SU-DHL-6 (cell line): ENCODE measurements at regions not wholly inside any gene's neighbourhood (a gene's known extent, or its start where the extent isn't known, plus 50 kb on each side); places are given as distances from the start of the nearest gene placed in this dataset.

ENCODE experiments used
- H2AFZ ChIP-seq: fragments of 200-600 bp; sonication (generic); 2 replicates; pipeline ENCODE4 v1.6.1; 2014; ENCODE audit warnings: low read depth, mild to moderate bottlenecking, moderate library complexity, mixed read lengths, antibody characterized with exemption, low read length; ENCODE audit not compliant: severe bottlenecking
- H3F3A ChIP-seq: fragments of 200-600 bp; shearing (Covaris generic); 2 replicates; pipeline ENCODE4 v1.6.0; 2016; ENCODE audit warnings: antibody characterized with exemption, mild to moderate bottlenecking; ENCODE audit not compliant: insufficient read depth
- H3K27ac ChIP-seq: fragments of 200-600 bp; sonication (generic); 2 replicates; pipeline ENCODE4 v1.5.1; 2016; ENCODE audit warnings: low read depth, mild to moderate bottlenecking, low read length, moderate library complexity, mixed read lengths
- H3K27me3 ChIP-seq: fragments of 200-600 bp; sonication (generic), shearing (Covaris generic); 2 replicates; pipeline ENCODE4 v1.6.0; 2014; ENCODE audit warnings: mild to moderate bottlenecking, low read length
- H3K36me3 ChIP-seq: fragments of 200-600 bp; sonication (generic); 2 replicates; pipeline ENCODE4 v1.6.1; 2014; ENCODE audit warnings: mild to moderate bottlenecking, low read length, mixed read lengths
- H3K4me2 ChIP-seq: fragments of 300-600, 200-600 bp; shearing (Covaris generic), sonication (generic); 2 replicates; pipeline ENCODE4 v1.6.0; 2014; ENCODE audit warnings: low read length, low read depth, mild to moderate bottlenecking; ENCODE audit not compliant: poor library complexity, severe bottlenecking
- H3K4me3 ChIP-seq: fragments of 200-600 bp; sonication (generic); 2 replicates; pipeline ENCODE4 v1.5.1; 2014; ENCODE audit warnings: antibody characterized with exemption, low read length, mild to moderate bottlenecking, mixed read lengths; ENCODE audit not compliant: insufficient read depth, poor library complexity, severe bottlenecking
- H3K79me2 ChIP-seq: fragments of 200-600 bp; sonication (generic); 2 replicates; pipeline ENCODE4 v1.6.1; 2014; ENCODE audit warnings: mild to moderate bottlenecking, low read length, moderate library complexity; ENCODE audit not compliant: insufficient read depth
- H3K9ac ChIP-seq: fragments of 200-600 bp; sonication (generic); 2 replicates; pipeline ENCODE4 v1.7.0; 2014; ENCODE audit warnings: mild to moderate bottlenecking, low read length
- H3K9me2 ChIP-seq: fragments of 200-600 bp; sonication (generic); replicated peaks from 2 replicates; pipeline ENCODE4 v1.6.1; 2014; ENCODE audit warnings: low read length; ENCODE audit not compliant: insufficient read depth
- H3K9me3 ChIP-seq: fragments of 200-600 bp; sonication (generic); 2 replicates; pipeline ENCODE4 v1.6.1; 2014; ENCODE audit warnings: low read length, mixed read lengths; ENCODE audit not compliant: insufficient read depth
- H4K20me1 ChIP-seq: fragments of 200-600 bp; sonication (generic); 2 replicates; pipeline ENCODE4 v1.6.1; 2014; ENCODE audit warnings: low read depth, mild to moderate bottlenecking, antibody characterized with exemption, low read length, moderate library complexity, mixed read lengths
- CTCF ChIP-seq: fragments of 200-600 bp; sonication (generic); IDR thresholded peaks from one replicate; pipeline ENCODE4 v1.5.1; 2017; ENCODE audit warnings: antibody characterized with exemption, mild to moderate bottlenecking, low read length, moderate library complexity; ENCODE audit not compliant: insufficient read depth, poor library complexity, severe bottlenecking
- EZH2phosphoT487 ChIP-seq: fragments of 200-600 bp; sonication (generic), shearing (Covaris generic); conservative IDR thresholded peaks from 2 replicates; pipeline ENCODE4 v1.6.1; 2018; ENCODE audit warnings: mild to moderate bottlenecking, antibody characterized with exemption, low read length, moderate library complexity, mixed read lengths

GRCh38 chr9:71446473-71447411 is 321.6 kb downstream of the CEMIP2 start:
- H3K9me2 ChIP-seq = no peaks in the 10 kb centered on the region
- no peaks in the 10 kb centered on the region for H3K9me3 ChIP-seq
- H3K36me3 ChIP-seq = no peaks in the 10 kb centered on the region
- H3K27ac ChIP-seq = no peak overlapping the region
- no peak overlapping the region for H3K4me2 ChIP-seq
- no peak for TF ChIP-seq EZH2phosphoT487
- no peaks in the 10 kb centered on the region for H3K79me2 ChIP-seq
- H3K4me3 ChIP-seq = no peak overlapping the region
- H3K27me3 ChIP-seq = no peaks in the 10 kb centered on the region
- H3K9ac ChIP-seq = no peak overlapping the region
- no peaks in the 10 kb centered on the region for H4K20me1 ChIP-seq
- no peaks in the 10 kb centered on the region for H3F3A ChIP-seq
- no peak overlapping the region for H2AFZ ChIP-seq

GRCh38 chr9:71446106-71446472 is 322.2 kb downstream of the CEMIP2 start:
- TF ChIP-seq CTCF (no peak), EZH2phosphoT487 (no peak)
- no peak overlapping the region for H2AFZ ChIP-seq
- H3K9ac ChIP-seq = no peak overlapping the region
- no peak overlapping the region for H3K4me2 ChIP-seq
- H3F3A ChIP-seq = no peaks in the 10 kb centered on the region
- H3K9me3 ChIP-seq = no peaks in the 10 kb centered on the region
- H3K27me3 ChIP-seq = no peaks in the 10 kb centered on the region
- no peak overlapping the region for H3K27ac ChIP-seq
- no peaks in the 10 kb centered on the region for H4K20me1 ChIP-seq
- no peak overlapping the region for H3K4me3 ChIP-seq
- H3K9me2 ChIP-seq = no peaks in the 10 kb centered on the region
- H3K79me2 ChIP-seq = no peaks in the 10 kb centered on the region
- no peaks in the 10 kb centered on the region for H3K36me3 ChIP-seq

- no peak overlapping the region for H3K4me2 ChIP-seq
- H3K36me3 ChIP-seq = no peaks in the 10 kb centered on the region
- H3K9me2 ChIP-seq = no peaks in the 10 kb centered on the region
- H3K27ac ChIP-seq = no peak overlapping the region
- TF ChIP-seq CTCF = no peak
- no peak for TF ChIP-seq EZH2phosphoT487
- no peak overlapping the region for H2AFZ ChIP-seq
- H3K27me3 ChIP-seq = no peaks in the 10 kb centered on the region
- no peaks in the 10 kb centered on the region for H4K20me1 ChIP-seq
- no peaks in the 10 kb centered on the region for H3F3A ChIP-seq
- H3K9ac ChIP-seq = no peak overlapping the region
- no peak overlapping the region for H3K4me3 ChIP-seq
- H3K9me3 ChIP-seq = no peaks in the 10 kb centered on the region
- no peaks in the 10 kb centered on the region for H3K79me2 ChIP-seq
These were observed 321.5 kb upstream of the TRPM3 start for GRCh38 chr9:71442937-71443336.

- H3F3A ChIP-seq = no peaks in the 10 kb centered on the region
- H3K4me2 ChIP-seq = no peak overlapping the region
- no peaks in the 10 kb centered on the region for H4K20me1 ChIP-seq
- H3K4me3 ChIP-seq = no peak overlapping the region
- H3K79me2 ChIP-seq = no peaks in the 10 kb centered on the region
- no peak overlapping the region for H3K27ac ChIP-seq
- H3K9me3 ChIP-seq = no peaks in the 10 kb centered on the region
- H3K36me3 ChIP-seq = no peaks in the 10 kb centered on the region
- TF ChIP-seq CTCF (no peak), EZH2phosphoT487 (no peak)
- no peaks in the 10 kb centered on the region for H3K27me3 ChIP-seq
- H2AFZ ChIP-seq = no peak overlapping the region
- H3K9me2 ChIP-seq = no peaks in the 10 kb centered on the region
- H3K9ac ChIP-seq = no peak overlapping the region
These were observed 319.8 kb upstream of the TRPM3 start for GRCh38 chr9:71441266-71441665.
